GM19025 (cell line): ENCODE measurements at regions not wholly inside any gene's neighbourhood (a gene's known extent, or its start where the extent isn't known, plus 50 kb on each side); places are given as distances from the start of the nearest gene placed in this dataset.

Experiments
- ATAC-seq: cut with Tn5 transposase; IDR thresholded peaks from one replicate; pipeline ENCODE4 v1.9.1; 2021; ENCODE audit warnings: mild to moderate bottlenecking, low read depth, moderate library complexity; ENCODE audit not compliant: unreplicated experiment

DNA sequence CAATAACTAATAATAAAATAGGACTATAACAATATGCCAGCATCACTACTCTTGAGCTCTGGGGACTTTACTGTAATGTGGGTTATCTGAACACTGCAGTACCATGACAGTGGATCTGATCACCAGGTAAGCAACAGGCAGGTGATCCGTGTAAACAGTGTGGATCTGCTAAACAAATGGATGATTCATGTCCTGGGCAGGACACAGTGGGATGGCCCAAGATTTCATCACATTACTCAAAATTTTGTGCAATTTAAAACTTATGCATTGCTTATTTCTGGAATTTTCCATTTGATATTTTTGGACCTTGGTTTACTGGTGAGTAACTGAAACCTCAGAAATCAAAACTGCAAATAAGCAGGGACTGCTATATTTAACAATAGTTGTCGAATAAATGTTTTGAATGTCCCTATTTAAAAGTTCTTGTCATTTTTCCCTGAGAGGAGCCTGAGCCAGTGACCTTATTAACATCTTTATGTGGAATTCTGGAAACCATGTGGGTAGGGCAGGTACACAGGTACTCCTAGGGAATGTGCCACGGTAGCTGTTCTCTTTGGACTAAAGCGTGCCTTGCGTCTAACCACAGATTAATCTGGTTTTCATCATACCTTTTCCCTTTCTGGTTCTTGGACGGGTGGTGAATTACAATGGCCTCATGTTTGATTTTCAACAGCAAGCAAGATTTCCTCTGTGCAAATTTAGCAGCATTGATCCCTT lies 214.5 kb upstream of the SASH1 start:
- no peak for ATAC-seq

DNA sequence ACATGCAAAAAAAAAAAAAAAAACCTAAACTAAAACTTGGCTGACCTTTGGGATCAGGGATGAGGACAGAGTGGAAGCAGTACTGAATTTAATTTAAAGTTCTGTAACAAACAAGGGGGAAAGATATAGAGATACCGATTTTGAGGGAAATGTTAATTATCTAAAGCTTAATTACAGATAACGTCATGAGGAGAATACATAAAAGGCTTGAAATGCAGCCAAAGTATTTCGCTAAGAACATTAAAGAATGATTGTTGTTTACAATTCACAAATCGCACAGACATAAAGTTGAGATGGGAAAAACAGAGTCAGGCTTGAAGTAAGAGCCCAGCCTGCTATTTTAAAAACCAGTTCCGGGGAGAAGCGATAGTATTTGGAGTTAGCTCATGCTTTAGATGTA lies 208.0 kb upstream of the SASH1 start:
- no peak for ATAC-seq

DNA sequence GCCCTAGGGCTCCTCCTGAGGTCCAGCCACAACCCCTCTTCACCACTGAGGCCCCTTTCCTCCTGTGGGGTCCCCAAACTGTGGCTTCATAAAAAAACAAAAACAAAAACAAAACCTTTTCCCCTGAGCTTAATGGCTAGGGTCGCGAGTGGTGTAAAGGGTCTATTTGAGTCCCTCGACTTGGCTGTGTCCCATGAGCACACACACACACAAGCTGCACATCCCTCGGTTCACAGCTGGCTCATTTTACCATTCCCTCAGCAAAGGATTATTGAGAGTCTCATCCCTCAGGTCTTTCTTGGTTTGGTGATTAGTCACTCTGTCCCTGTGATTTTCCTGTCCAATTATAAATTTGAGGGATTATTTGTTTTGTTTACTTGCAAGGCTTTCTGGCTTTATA lies 206.1 kb upstream of the SASH1 start:
- ATAC-seq, result no peak

DNA sequence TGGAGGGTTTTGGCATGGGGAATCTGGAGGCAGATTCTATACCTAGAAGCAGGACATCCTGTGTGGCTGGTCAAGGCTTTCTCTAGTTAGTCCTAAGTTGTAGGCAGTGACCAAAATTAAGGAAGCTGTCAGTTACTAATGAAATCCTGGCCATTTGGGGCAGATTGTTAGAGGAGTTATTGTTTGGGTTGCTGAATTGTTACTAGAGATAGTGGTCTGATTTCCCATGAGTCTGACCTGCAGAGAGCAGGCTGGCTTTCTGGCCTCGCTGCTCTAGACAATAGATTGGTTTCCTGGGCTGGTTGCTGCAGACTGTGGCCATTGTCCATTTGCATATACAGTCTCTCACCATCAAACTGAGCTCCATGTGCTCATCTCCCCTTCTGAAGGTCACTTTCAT lies 205.0 kb upstream of the SASH1 start:
- ATAC-seq, result no peak

DNA sequence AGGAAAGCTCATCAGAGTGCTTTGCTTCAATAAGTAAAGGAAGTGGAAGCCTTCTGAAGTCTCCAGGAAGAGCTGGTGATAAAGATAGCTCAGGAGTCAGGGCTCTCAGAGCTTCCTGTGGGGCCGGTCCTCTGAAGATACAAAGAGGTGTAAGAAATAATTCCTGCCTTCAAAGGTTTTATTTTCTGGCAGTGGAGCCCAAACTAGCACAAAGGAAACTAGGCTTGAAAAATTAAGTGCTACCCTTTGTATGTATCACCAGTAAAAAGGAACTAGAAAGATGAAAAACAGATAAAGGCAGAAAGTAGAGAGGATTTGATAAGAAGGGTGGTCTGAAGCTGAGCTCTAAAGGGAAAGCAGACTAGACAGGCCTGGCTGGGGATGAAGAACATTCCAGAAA lies 204.1 kb upstream of the SASH1 start:
- no peak for ATAC-seq

DNA sequence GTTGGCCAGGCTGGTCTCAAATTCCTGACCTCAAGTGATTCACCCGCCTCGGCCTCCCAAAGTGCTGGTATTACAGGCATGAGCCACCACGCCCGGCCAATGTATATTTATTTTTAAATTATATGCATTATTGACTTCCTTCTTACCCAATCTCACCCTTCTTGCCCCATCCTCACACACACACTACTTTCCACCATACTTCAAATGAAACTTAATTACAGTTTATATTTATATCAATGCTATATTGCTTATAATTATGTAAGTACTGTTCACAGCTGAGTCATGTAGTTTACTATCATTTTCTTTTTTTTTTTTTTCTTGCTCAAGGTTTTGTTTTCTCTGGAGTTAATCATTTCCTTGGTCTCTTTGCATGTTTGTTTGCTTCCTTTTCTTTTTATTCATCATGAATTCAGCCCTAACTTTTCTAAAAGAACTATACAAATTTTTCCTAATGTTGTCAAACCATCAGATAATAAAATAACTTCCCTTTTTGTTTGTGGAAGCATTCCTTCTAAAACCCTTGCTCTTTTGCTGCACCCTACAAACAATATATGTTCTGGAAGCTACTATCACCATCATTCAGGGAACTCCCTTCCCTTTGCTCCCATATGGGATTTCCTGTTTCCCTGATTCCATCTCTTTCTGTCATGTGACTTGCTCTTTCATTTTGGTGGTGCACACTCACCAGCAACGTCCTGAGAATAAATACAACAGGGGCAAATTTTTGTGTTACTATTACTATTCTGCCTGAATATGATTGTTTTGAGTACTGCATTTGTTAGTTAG lies 201.7 kb upstream of the SASH1 start:
- ATAC-seq, result no peak

DNA sequence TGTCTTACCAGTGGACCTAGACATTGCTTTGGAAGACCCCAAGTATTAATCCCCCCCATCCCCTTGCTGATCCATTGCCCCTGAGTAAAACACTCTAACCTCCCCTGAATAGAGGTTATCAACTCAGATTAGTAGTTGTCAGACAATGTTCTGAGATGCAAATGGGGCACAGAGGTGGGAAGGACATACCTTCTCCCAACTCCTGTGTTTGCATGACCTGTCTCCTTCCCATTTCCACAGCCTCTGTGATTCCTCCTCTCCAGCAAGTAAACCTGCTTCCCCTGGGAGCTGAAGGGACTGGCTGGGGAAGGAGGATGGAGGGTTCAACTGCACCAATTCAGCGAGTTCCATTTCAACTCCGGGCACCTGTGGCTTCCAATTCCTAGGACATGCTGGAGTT lies 199.8 kb upstream of the SASH1 start:
- ATAC-seq, result no peak

DNA sequence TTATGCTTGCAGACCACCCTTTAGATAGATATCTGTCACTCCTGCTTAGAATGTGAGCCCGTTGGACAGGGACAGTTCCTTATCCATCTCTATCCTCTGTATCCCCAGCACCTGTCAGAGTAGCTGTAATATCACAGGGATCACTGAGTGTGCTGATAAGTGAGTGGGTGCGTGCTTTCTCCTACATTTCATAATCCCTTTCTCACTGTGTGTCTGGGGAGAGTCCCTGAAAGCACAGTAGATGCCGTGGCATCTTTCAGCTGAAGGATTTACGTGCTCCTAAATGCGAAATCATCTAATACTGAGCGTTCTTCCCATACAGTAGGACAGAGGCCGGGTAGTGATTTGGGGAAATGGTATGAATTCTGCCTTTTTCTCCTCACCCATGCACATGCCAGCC lies 198.9 kb upstream of the SASH1 start:
- no peak for ATAC-seq

DNA sequence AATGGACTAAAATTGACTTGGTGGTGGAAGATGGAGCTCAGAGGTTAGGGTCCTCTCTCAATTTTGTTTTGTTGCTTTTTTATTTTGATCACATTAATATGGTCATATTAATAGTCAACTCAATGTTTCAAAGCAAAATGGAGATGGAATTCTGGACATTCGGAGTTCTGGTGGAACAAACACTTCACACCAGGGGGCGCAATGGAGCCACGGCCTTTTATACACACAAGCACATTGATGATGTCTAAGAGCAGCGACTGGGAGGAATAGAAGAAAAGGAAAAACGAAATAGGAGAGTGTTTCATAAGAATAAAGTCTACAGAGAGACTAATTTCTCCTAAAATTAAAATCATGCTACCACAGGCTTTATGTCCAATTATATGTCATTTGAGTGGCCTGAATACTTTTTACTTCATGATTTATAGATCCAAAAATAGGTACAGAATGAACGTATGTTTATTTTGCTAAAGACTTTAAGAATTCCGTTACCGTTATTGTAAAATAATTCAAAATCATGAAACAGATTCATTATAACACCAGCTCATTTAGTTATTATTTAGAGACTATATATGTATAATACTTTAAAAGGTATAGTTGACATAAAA lies 197.6 kb upstream of the SASH1 start:
- no peak for ATAC-seq

DNA sequence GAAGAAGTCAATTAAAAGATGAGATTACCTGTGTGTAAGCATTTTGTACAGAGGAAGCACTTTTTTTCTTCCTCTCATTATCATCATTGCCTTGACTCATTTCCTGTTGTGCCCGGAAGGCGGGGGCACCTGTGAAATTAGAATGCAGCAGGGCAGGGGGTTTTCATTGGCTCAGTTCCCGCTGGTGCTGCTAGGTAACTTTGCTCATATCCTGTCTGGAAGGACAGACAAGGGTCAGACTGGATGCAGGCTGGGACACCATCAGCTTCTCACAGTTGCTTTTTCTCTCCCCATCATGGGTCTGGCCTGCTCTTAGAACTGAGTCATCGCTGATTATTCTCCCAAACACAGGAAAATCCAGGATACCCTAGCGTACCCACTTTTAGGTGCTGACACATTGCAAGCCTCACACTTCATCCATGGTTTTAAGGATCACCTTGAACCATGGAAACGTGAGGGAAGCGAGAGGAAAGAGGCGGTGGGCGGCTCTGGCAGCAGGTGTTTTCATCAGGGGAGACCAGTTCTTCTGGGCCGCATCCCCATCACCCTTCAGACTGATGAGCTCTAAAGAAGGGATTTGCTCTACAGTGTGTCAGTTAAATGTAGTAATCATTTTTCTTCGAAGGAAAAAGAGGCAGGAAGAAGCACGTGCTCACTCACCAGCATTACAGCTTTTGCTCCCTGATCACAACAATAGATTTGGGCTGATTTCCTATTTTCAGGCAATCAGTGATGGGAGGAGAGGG lies 195.7 kb upstream of the SASH1 start:
- peak; percentile 68 for ATAC-seq

DNA sequence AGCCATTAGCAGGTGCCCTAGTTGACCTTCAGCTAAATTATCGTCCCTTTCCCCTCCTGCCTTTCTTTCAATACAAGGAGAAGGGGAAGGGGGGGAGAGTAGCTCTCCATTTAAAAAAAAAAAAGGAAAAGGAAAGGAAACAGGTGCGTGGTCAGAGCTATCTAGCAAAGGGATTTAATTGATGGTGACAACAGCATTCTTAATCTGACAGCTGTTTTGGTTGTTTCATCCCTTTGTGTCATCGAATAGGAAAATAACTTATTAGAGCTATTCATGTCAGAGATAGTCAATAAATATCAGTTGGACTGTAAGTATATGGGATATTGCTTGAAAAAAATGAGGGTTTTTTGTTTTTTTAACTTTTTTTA lies 195.2 kb upstream of the SASH1 start:
- no peak for ATAC-seq

DNA sequence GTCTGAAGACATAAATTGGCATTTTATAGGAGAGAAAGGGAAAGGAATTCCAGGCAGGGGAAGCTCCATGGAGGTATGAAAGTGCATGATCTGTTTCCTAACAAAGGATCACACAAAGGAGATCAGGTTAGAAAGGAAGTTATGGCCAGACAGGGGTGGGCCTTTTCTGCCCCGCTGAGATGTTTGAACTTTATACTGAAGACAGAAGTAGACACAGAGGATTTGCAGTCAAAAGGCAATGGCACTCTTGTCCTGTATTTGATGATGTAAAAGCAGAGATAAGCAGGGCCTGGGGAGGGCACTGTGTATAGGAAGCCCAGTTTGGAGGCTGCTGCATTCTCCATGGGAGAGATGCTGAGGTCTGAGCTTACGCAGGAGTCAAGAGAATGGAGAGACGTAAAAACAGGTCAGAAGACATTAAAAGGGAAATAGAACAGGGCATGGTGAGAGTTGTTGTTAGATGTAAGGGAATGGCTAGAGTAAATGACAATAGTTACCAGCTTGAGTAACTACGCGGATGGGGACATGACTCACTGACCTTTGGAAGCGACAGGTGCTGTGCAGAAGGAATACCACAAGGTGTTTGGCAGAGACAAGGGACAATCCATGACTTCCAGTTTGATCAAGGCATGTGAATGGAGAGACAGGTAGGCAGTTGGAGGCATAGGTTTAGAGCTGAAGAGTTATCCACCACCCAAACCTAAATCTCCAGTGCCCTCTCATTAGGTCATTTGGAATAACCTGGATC lies 190.6 kb upstream of the SASH1 start:
- ATAC-seq, result no peak

DNA sequence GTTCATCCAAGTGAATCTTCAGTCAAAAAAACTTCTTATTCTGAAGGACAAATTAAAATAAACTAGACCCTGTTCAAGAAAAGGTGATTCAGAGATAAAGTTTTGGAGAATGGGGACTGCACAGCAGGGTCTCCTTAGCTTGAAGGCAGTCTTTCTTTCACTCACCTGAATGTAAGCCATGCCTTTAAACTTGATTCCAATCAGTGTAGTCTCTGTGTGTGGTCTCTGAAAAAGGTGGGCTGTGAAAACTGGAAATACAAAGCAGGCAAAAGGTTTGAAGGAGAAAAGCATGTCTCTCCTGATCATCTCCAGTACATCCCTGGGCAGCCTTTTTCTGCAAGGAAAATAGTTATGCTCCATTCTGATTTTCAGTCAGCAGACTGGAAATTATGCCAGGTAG lies 188.0 kb upstream of the SASH1 start:
- no peak for ATAC-seq

DNA sequence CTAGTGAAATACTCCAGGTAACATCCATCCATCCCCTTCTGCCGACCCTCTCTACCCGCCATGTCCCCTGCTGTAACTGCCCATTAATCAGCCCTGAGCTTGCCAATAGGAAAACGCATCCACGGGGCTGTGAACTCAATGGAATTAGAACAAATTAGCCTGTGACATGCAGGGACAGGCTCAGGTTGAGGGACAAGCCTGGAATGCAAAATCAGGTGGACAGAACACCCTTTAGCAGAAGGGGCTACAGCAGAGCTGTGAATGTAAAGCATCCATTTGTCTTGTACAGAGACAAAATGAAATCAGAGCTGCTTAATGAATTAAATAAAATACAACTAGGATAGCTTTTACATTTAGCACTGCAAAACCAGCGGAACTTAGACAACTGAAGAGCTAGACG lies 187.3 kb upstream of the SASH1 start:
- ATAC-seq, result no peak

DNA sequence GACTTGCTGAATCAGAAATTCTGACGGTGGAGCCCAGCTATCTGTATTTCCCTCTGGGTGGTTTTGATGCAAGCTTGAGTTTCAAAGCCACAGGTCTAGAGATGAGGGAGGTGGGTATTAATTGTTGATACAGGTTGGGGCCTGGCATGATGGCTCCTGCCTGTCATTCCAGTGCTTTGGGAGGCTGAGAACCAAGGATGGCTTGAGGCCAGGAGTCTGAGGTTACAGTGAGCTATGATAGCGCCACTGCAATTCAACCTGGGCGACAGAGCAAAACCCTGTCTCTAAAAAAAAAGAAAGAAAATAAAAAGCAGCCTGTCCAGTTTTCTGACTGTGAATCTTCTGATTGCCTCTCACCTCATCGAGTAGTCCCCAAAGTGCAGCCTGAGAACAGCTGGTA lies 184.8 kb upstream of the SASH1 start:
- no peak for ATAC-seq

DNA sequence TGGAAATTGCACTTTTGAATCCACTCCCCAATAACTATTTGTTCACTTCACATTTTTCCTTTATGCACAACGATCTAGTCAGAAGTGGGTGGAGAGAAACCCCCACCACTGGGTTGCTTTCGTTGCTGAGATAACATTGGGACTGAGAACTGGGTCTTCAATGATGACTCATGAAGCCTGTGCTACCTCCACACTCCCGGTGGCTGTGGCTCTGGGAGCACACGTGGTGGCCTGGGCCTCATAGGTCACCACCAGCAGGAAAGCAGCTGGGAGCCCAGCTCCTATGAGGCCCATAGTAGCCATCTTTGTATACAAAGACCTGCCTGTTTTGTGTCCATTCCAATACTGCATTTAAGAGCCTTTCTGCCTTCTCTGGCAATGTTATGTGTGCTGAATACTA lies 178.0 kb upstream of the SASH1 start:
- ATAC-seq, result no peak

DNA sequence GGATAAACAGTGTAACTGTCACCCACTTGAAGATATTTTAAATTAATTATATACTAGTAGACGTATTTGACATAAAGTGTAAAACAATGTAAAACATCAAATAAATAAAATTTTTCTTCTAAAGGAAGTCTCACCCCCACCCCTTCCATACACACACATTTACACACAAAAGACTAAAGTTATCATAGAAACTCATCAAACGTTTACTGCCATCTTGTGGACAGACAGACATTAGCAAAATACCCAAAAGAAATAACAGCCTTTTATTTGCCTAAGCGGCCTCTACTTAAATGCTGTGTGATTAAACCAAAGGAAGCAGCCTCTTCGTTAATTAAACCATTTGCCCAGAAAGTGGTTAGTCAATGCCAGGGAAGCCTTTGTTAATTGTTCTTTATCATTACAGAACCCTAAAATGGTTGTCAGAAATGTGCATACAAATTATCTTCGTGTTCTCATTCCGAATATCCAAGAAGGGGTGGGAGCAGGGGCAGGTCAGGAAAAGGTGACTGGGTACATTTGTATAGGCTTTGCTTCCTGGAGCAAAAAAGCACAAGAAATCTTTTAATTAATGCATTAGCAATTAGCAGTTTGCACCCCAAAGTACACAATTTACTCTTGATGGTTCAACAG lies 176.2 kb upstream of the SASH1 start:
- no peak for ATAC-seq

DNA sequence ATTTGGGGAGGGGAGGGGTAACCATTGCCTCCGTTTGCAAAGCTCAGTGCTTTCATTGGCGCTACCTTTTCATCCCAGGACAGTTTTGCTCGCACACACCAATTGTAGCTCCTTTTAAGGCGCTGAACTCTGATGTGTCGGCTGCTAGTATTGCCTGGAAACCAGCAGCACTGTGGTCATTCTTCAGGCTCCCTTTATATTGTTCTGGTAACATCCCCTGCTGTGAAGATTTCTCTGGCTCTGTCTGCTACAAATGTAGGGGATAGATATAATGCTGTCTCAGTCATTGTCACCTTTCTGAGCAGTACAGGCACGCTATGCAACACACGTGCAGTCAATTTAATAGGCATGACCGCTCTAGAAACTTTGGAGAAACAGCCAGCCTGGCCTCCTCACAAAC lies 172.9 kb upstream of the SASH1 start:
- ATAC-seq, result no peak

DNA sequence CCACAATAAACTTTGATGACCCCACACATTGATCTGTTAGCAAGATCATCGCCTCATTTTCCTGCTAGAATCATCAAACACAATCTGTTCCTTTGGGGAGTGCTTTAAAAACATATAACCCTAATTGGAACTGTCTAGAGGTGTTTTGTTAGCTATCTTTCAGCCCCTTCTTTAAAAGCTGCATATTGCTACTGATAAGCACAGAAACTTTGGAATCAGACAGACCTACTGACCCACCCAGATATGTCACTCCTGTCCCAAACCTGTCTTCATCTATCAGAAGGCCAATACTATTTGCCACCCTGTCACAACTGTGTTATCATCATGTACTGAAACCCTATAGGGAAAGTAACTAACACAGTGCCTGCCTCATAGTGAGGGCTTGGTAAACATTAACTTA lies 172.4 kb upstream of the SASH1 start:
- ATAC-seq, result no peak

DNA sequence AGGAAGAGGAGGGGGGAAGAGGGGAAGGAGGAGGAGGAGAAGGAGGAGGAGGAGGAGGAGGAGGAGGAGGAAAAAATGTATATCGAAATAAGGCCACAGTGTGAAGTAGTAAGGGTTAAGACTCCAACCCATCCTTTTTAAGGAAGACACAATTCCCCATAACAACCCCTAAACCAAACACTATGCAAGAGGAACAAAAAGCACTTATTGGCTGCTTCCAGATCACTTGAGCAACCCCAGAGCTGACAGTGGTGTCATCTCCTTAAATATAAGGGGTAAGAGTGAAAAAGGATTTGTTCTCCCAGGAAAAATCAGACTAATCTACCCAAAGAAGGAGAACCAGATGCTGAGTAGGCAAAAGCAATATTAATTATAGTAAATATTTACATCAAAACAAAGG lies 169.1 kb upstream of the SASH1 start:
- ATAC-seq, result no peak
